GM19043 (cell line): ENCODE measurements at regions not wholly inside any gene's neighbourhood (a gene's known extent, or its start where the extent isn't known, plus 50 kb on each side); places are given as distances from the start of the nearest gene placed in this dataset.

Source experiments
- ATAC-seq: cut with Tn5 transposase; IDR thresholded peaks from one replicate; pipeline ENCODE4 v1.9.1; 2021; ENCODE audit warnings: low read depth; ENCODE audit not compliant: unreplicated experiment

DNA sequence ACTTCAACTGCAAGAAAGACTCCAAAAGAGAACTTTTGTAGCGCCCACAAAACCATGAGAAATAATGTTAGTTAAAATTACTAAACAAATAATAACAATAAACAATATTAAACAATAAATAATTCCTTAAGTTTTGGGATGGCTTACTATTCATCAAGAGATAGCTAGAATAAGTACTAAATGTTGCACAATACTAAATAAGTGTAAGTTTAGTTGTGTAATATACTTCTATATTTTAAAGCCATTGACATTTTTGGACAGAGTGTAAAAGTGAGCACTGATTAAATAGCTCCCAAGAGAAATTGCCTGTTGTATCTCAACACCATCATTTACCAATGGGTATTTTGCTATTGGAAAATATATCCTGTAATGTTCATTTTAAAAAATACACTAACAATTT, 166.7 kb downstream of the ALG10 start:
- ATAC-seq, result no peak

- ATAC-seq, result no peak
Observed at GRCh38 chr12:34190054-34190453, 167.8 kb downstream of the ALG10 start.

- no peak for ATAC-seq
Observed at GRCh38 chr12:34198924-34199323, 176.6 kb downstream of the ALG10 start.

DNA sequence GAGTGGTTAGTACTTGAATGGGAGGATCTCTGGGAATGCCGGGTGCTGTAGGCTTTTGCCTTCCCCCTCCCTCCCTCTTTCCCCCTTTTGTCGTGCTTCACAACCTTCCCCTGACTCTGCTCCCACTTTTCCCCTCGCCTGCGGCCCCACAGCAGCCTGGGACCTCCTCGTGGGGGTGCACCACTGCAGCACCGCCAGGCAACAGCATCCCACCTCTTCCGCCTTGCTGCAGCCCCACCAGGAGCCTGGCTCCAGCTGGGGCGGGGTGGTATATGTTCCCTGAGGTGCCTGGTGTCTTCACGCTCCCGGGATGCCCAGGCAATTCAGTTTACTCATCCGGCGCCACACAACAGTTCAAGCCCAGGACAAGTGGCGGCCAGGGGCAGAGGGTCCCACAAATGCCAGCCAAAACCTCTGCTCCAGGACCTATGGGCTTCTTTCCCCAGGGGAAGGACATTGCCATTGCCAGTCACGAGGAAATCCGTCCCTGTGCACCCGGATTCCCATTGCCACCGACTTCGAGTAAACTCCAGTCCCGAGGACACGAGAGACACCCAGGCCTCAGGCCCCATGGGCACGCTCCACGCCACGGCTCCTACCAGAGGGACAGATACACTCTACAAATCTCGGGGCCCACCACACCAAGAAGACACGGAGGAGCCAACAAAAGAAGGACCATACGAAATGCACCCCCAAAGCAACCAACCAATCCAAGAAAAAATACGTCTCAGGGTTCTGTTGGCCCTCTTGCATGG, 181.7 kb downstream of the ALG10 start:
- ATAC-seq, result no peak

DNA sequence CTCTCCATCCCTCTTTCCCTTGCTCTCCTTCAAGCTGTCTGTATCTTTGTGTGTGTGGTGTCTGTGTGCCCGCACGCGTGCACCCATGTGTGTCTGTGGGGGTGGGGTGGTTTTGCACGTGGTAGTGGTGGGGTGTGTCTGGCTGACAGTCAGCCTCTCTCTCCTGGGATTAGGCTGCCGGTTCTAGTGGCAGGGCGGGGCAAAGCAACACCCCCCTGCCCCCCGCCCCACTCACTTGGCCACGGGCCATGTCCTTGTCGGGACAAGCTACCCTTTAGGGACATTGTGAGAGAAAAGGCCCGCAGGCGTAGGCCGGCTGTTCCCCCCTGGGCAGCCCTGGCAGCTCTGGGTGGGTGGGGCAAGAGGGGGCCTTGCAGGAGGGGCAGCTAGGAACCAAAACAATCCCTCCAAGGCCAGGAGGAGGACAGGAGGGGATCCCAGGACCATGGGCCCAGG, 182.6 kb downstream of the ALG10 start:
- ATAC-seq, result no peak

DNA sequence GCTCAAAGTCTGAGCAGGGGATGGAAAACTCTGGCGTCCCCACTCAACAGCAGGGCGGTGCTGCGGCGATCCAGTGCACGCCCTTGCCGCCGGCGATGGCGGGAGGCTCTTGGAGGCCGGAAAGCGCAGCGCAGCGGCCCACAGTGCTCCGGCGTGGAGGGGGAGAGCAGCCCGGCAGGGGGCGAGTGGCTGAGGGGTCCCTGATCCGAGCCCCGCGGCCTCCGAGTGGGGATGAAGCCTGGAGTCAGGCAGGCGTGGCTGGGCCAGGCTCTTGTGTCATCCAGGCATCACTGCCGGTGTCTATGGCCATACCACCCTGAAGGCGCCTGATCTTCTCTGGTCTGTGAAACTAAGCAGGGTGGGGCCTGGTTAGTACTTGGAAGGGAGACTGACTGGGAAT, 183.1 kb downstream of the ALG10 start:
- no peak for ATAC-seq

- no peak for ATAC-seq
Observed at GRCh38 chr12:34206061-34206785, 183.9 kb downstream of the ALG10 start.

- ATAC-seq, result no peak
Observed at GRCh38 chr12:34207858-34208257, 185.6 kb downstream of the ALG10 start.

- no peak for ATAC-seq
Observed at GRCh38 chr12:34208331-34209258, 186.3 kb downstream of the ALG10 start.

- ATAC-seq, result no peak
Observed at GRCh38 chr12:34209259-34209835, 187.1 kb downstream of the ALG10 start.

GRCh38 chr12:34210183-34210582, 187.9 kb downstream of the ALG10 start:
- no peak for ATAC-seq

GRCh38 chr12:34210689-34211530, 188.6 kb downstream of the ALG10 start:
- ATAC-seq, result no peak

DNA sequence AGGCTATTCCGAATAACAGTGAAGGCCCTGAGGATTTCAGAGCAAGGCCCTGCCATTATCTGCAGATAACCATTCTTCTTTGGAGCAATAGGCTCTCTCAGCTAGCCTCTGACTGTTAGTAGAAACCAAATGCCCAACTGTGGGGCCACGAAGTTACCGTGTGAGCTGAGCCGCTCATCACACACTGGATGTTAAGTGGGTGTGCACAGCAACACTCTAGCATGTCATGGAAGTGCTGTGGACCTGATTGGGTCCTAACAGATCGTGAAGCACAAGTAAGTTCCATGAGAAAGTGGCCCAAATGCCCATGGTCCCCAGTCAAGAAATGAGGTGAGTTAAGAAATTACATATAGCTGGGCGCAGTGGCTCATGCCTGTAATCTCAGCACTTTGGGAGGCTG, 190.4 kb downstream of the ALG10 start:
- ATAC-seq, result no peak

DNA sequence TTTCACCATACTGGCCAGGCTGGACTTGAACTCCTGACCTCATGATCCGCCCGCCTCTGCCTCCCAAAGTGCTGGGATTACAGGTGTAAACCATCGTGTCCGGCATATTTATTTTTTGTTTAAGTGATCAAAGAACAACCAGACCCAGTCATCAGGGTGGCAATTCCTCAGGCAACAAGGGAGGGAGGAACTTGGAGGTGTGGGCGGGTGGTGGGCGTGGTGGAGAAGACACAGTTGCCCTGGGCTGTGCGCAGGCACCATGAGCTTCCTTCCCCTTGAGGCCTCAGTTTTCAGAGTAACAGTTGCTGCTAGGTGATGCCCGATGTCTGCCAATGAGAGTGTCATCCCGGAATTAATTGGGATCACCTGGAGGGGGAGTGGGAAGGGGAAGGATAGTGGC, 191.7 kb downstream of the ALG10 start:
- ATAC-seq, result no peak

DNA sequence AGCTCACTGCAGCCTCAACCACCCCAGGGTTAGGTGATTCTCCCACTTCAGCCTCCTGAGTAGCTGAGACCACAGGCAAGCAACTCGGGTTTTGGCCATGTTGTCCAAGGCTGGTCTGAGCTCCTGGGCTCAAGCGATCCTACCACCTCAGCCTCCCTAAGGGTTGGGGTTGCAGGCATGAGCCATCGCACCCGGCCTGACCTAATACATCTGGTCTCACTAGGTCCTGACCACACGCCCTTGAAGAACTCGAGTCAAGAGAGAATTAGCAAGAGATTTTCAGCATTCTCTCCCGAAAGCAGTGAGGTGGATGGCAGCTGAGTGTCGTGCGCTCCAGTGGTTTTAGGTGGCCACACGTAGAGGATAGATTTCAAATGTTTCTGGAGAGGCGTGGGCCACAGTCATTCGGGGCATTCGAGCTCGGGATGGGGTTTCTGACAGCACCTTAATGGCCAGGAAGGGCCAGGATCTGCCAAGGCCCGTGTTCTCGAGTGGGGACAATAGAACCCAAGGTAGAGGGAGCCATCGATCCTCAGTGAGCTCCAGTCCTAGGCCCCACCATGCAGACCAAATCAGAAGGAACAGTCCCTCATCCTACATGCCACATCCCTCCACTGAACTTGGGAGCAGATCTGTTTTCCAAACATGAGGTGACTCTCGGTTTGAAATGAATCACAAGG, 193.1 kb downstream of the ALG10 start:
- ATAC-seq, result no peak

DNA sequence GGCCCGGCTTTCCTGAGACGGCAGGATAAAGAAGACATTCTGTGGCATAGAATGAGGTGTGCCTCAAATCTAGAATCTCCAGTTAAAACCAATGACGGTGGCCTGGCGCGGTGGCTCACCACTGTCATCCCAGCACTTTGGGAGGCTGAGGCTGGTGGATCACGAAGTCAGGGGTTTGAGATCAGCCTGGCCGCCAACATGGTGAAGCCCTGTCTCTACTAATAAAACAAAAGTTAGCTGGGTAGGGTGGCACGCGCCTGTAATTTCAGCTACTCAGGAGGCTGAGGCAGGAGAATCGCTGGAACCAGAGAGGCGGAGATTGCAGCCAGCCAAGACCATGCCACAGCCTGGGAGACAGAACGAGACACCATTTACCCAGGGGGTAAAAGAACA, 193.6 kb downstream of the ALG10 start:
- ATAC-seq, result no peak

DNA sequence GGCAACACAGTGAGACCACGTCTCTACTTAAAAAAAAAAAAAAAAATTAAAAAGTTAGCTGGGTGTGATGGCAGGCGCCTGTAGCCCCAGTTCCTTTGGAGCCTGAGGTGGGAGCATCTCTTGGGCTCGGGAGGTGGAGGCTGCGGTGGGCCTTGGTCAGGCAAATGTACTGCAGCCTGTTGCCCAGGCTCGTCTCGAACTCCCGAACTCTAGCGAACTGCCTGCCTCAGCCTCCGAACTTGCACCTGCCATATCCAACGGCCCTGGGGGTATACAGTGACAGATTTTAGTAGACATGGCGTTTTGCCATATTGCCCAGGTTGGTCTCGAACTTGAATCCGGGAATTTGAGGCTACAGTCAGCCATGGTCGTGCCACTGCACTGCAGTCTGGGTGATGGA, 195.4 kb downstream of the ALG10 start:
- ATAC-seq, result no peak

DNA sequence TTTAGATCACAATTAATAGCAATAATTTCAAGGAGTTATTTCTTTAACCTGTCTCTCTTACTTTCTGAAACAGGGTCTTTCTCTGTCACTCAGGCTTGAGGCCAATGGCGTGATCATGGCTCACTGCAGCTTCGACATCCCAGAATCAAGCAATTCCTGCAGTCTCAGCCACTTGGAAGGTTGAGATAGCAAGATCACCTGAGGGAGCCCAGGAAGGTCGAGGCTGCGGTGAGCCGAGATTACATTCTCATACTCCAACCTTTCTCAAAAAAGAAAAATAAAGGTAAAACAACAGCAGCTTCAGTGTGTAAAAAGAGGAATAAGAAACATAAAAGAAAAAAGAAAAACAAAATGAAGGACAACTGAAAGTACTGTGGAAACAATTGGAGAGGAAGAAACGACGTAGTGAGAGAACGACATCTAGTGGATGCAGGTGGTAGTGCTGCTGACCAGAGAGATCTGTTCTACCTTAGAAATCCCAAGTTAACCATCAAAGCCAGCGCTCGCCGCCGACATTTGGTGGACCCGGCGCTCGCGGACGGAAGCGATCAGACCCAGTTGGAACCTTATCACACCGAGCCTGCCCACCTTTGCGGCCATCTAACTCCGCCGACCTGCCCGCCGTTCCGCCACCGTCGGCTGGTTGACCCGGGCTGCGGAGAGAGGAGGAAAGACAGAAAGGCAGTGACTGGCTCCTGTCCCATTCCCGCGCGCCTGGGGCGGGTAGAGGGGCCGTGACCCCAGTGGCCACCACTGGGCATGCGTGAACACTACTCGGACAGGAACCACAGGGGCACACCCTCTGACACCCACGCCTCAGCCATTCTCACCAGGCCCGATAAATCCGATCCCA, 196.1 kb downstream of the ALG10 start:
- peak; percentile 81 for ATAC-seq
